Fibroblast of skin of left biceps (primary cell): ENCODE measurements at regions not wholly inside any gene's neighbourhood (a gene's known extent, or its start where the extent isn't known, plus 50 kb on each side); places are given as distances from the start of the nearest gene placed in this dataset.
"Not testable (repeated sequence)": the region's sequence is repeated elsewhere in the genome, so short reads cannot be mapped to it uniquely, and the experiment has no call there.

Source experiments
- DNase-seq, 2 experiments: peaks; one replicate each; pipeline ENCODE4 v3.0.0-alpha.2; 2013; ENCODE audit warnings: low read depth in 2 of 2

DNA sequence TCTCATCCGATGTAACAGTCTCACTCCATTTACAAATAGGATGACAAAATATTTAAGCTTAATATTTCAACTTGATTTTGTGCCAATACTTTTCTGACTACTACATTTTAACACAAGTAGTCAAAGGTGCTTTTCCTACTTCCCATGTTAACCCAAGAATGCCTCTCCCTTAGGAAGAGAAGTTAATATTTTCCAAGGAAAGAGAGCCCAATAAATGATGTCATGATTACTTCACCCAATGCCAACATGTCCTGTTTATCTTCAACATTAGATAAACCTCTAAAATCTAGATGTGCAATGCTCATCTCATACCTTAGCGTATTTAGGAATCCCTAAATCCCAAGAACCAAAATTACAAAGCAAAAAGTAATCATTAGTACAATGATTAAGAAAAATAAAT is 156.7 kb upstream of the TENT5A start:
- no peak for DNase-seq

DNA sequence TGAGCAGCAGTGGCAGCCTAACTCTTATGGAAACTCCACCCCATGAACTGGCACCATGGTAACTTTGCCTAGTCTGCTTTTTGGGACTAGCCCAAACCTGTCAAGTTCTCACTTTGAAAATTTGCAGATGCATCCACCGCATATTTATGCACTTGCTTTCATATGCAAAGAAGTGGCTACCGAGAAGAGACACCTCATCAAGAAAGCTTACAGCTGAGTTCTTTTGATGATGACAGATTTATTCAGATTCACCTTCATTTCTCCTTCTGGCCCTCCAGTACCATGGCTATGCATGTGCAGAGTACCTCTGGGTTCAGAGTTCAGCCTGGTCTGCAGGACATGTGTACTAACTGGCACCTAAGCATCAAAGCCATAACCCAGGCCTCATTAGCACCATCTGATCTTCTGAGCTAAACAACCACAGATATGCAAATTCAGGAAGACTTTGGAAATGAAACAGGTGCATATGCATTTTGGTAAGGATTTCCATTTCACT is 154.3 kb upstream of the TENT5A start:
- no peak for DNase-seq

DNA sequence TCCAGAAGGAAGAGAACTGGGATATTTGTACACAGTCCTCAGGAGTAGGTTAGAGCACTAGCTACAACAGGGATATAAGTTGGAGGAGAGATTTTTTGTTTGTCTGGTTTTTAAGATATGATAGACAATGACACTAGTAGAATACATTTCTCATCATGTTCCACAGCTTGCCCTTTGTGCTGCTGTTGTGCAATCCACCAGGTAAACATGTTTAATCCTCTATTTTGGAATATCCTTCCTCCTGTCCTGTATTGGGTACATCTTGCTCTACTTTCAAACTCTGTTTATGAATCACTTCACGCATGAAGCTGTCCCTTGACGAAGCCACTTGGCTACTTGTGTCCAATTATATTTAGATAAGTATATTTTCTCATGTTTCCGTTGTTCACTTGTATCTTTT is 153.6 kb upstream of the TENT5A start:
- no peak for DNase-seq

DNA sequence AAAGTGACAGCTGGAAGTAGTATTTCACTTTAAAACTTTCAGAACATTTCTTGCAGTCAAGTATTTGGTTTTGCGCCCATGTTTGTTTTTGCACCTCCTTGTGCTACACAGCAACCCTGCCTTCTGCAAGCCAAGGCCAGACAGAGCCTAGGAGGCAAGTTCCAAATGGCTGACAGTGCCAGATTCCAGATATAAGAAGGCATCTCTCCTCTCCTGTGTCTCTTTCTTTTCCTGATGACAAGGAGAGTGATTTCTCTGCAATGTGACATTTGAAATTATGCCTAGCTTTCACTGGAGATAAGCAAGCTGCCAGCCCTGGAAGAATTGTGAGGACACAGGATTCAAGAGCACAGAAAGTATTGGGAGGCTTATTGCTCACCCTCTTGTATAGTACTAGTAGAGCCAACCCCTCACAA is 149.1 kb upstream of the TENT5A start:
- no peak for DNase-seq

DNA sequence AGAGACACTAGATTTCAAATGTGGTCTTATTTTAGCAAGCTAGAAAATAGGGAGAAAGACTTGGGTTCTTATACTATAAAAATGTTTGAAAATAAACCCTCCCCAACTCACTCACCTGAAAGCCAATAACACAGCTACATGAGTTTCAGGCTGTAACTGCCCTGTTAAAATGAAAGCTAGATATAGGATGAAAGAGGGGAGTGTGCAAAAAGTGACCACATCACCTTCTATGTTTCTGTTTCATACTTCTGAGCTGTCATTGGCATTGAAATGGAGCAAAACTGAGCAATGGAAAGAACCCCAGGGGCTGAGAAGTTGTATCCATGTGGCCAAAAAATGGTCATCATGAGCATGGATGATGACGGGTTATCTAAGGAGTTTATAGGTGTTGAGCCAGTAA is 148.1 kb upstream of the TENT5A start:
- DNase-seq: no peak

DNA sequence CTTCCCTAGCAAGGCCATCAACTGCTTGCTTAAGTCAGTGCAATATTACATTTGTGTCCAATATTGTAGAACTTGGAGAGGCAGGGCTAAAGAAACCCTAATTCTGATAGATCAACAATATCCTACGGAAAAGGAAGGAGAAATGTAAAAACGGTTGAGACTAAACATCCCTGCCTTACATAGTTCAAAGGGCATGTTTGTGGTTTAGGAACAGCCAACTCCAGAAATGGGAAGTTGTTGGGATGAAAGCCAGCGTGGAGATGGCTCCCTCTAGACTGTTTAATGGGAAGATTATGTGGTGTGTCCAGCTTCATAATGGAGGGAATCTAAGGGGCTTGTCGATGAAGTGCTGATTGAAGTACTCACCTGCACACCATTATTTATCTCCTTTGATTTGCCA is 145.3 kb upstream of the TENT5A start:
- no peak for DNase-seq

DNA sequence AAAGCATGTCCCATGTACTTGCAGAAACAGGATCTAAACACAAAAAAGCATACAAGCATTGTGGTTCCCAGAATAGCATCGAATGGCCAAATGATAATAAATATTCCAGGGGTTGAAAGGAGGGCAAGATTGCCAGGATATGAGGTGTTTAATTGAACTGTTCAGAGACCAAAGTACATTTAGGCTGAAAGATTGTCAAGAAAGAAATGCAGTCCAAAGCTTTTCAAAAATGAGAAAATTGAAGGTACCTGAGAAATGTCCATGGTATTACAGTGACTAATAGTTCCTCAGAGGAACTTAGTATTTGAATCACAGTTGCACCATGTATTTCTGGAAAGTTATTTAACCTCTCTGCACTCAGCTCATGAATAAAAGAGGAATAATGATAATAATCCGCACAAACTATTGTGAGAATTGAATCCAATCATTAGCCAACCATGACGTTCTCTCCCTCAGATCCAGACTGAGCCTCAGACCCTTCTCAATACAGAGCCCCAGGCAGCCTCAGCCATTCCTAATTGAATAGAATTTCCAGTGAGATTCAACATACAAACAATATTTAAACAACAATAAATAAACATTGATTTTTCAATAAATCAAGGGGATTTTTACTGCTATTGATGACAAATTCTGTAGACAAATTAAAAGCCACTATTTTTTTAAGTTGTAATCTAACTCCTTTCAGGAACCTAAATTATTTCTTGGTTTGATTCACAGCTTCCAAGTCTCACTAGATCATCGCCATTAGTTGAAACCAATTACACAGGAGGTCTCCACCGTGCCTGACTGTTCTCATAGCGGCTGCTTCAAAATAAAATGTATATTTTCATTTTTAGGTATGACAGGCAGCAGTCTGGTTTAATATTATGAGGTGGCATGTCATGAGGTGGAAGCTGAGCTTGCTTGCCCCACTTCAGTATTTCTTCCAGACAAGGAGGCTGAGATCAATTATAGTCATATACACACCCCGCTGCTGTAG is 144.3 kb upstream of the TENT5A start:
- DNase-seq: no peak

DNA sequence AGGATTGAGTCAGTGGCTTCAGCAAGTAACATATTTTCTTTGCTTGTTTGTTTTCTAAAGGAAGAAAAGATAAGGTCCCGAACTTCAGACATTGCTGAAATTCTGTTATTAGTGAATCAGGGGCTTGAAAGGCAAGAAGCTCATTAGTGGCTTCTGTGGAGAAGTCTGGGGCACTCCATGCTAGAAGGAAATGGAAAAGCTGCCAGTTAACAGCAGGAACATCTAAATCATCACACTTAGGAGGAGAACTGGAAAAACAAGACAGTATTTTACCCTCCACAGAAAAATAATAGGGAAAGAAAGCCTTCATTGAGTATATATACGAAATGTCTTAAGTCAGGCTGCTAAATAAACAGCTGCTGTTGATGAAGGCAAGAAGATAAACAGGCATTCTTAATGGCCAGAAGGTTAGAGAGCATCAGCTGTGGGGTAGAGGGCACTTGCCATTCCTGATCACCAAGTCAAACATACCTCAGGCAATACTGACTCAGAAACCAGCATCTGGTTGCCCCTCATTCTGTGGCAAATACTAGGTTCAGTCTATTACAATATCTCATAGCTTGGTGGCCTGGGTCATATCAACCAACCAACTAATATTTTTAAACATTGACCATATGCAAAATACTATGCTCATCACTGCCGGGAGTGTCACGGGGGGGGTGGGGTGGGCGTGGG is 143.2 kb upstream of the TENT5A start:
- peak; percentile 75 to 77 for DNase-seq

DNA sequence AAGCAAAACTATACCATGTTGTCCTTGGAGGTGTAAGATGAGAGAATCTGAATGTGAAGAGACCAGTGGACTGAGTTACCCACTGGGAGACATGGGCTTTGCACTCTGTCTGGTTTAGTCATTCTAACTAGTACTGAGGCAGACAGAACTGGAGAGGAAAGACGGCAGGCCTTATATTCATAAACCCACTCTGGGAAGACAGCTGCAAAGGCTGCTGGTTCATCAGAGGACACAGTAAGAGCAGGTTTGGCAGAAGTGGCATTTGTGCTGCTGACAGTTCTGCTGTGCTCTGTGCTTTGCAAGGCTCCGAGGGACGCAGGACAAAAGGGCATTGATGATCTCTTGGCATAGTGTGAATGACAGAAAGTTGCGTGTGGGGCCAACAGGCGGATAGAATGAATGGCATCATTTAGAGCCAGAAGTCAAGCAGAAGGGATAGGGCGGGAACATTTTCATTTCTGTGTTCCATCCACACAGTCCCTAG is 142.3 kb upstream of the TENT5A start:
- DNase-seq: no peak

DNA sequence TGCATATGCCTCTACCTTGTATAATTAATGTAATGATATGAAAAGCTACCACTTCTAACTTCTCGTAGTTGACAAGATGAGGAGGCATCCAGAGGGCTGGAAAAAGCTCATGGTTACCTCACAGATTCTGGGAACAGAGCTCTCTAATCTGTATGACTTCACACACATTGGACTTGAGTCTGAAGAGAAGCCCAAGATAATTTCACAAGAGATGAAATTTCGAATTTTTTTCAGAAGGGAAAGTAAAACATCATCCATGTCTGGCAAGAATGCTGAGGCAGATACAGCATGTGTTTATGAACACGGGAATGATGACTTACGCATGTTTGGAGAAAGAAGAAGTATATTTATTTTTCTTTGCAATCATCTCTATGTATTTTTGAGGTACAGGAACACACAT is 141.8 kb upstream of the TENT5A start:
- no peak for DNase-seq

DNA sequence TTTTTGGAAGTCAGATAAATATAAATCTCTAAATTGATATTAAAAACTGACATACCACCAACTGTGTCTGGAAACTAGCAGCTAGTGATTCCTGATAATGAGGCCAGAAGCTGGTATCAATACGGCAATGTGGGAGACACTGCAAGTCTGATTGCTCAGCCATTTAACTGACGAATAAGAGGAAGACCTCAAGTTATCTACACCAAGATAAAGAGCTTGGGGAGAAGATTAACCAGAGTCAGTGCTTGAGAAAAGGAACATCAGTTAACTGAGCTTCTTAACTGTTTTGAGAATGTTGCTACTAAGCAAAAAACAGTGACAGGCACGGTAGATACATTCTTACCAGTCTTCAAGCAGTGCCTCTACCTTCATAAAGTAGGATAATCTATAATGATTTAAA is 140.4 kb upstream of the TENT5A start:
- DNase-seq: no peak

DNA sequence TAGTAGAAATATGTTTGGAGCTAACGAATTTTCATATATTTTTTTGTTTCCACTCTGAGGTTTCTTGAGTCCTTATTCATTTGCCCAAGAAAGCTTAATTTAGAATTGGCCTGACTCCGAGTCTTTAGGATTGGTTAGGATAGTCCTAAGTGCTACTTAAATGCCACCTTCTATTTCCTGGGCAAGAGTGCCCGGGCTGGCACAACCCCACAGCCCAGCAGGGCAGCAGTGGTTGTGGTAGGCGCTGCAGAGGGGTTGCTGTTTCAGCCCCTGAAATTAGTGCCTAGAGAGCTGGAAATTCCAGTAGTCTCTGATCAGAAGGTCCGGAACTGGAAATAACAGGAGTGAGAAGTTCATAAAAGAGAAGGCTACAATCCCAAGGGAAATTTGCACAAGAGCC is 139.4 kb upstream of the TENT5A start:
- DNase-seq: no peak

DNA sequence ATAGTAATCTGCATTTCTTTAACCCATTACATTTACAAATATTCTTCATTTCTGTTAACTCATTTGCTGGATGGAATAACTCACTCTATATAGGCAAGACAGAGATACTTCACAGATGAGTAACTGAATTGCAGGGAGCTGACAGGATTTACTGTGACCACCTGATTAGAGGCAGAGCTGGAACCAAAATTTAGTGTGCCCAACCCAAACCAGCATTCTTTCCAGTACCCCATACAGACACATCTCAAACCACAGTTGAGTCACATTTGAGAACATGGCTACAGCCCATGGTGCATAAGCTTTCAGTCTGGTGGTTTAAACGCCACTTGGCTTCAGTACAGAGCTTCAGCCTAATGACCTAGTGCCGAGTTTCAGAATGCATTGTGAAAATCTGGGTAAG is 138.4 kb upstream of the TENT5A start:
- peak; percentile 65 to 68 for DNase-seq

DNA sequence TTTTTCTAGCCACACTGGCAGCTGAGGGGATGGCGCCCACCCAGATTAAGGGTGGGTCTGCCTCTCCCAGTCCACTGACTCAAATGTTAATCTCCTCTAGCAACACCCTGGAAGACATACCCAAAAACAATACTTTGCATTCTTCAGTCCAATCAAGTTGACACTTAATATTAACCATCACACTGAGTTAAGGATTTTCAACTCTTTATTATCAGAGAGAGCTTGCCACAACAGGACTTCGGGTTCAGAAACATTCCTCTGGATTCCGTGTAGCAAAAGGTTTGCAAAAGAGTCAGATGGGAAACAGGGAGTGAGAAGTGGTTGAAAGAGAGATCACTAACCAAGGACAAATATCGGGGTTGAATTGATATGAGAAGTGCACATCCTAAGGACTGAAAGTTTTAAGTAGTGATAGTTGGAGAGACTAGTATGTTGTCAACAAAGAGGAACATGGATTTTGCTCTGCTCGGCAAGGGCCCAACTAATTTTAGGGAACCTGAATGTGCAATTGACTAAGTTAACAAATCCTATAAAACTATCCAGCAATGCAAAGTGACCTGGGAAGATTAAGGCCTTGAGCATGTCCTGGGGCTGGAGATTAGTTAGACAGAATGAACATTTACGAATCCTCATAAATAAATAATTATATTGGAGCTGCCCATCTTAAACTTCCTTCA is 137.0 kb upstream of the TENT5A start:
- no peak for DNase-seq

DNA sequence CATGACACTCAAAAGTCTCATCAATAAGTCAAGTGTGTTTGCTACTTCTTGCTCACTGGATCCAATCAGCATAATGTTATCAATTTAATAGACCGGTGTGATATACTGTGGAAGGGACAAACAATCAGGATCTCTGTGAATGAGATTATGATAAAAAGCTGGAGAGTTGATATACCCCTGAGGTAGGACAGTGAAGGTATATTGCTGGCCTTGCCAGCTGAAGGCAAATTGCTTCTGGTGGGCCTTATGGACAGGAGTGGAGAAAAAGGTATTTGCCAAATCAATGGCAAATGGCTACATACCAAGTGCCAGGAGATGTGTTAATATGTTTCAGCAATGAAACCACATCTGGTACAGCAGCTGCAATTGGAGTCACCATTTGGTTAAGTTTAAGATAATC is 134.4 kb upstream of the TENT5A start:
- DNase-seq: not testable (repeated sequence)

DNA sequence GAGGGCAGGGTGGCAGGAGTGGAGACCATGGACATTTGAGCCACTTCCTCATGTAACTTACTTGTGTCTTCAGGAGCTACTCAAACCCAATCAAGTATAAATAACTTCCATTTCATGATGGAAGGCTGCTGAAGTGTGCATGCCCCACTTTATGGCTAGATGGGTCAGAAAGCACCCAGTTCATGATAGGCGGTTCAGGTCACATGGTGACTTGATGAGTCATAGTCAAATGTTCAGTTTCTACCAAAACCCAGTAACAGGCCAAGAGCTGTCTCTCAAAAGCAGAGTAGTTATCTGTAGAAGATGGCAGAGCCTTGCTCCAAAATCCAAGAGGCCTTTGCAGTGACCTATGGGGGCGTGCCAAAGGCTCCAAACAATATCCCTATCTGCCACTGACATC is 133.7 kb upstream of the TENT5A start:
- no peak for DNase-seq

DNA sequence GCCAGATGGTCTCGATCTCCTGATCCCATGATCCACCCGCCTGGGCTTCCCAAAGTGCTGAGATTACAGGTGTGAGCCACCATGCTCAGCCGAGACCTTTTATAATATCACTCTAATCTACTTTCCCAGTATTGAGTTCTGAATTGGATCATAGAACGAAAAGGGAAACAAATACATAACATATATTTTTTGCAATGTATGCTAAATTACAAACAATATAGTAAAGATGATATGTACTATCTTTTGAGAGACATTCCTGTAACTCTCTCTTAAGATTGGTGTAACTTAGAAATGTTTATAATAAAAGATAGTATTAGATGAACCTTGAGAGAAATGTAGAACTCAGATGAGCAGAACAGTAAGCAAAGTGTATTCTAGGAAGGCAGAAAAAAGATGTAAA is 129.2 kb upstream of the TENT5A start:
- no peak for DNase-seq

DNA sequence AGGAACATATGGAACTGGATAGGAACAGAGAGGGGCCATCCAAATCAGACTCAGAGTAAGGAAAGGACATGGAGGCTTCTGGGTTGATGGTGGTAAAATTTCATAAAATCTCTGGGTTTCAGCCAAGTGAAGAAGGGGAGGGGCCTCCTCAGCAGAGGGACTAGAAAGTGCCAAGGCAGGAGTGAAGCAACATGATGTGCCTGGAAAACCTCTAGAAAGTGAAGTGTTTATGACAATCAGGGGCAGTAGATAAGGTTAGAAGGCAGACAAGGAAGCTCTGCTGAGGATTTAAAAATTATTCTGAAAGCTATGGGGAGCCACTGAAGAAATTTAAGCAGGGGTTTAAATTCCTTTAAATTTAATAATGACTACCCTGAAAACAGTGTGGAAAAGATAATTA is 126.0 kb upstream of the TENT5A start:
- DNase-seq: no peak

DNA sequence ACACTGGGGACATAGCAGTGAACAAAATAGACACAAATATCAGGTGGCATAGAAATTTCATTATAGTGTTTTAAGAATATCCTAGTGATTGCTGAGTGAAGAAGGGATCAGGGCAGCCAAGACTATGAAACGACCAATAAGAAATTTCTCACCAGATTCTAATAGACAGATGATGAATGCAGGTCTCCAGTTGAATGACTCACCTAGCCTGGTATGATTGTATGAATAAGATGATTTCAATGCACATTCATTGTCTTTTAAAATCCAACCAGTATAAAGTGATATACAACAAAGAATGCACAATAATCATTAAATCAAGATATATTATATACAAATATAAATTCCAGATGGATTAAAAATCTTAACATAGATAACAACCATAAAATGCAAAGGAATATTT is 124.5 kb upstream of the TENT5A start:
- no peak for DNase-seq

DNA sequence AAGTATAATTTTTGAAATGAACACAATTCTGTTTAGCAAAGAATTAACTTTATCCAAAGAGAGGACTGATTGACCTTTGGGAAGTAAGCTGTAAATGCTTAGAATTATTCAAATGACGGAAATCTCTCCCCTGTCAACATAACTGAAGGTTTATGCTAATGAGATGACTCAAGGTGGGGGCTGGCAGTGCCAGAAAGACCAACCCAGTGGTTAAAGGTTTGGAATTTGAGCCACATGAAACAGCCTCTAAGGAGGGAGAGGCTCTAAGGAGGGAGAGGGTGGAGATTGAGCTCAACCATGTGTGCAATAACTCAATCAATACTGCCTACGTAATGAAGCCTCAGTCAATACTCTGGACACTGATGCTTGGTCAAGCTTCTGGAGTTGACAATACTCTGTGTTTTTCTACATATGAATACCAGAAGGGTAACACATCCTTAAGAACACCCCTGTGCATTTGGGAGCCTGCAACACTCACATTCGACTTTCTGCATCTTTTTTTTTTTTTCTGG is 123.4 kb upstream of the TENT5A start:
- no peak for DNase-seq

DNA sequence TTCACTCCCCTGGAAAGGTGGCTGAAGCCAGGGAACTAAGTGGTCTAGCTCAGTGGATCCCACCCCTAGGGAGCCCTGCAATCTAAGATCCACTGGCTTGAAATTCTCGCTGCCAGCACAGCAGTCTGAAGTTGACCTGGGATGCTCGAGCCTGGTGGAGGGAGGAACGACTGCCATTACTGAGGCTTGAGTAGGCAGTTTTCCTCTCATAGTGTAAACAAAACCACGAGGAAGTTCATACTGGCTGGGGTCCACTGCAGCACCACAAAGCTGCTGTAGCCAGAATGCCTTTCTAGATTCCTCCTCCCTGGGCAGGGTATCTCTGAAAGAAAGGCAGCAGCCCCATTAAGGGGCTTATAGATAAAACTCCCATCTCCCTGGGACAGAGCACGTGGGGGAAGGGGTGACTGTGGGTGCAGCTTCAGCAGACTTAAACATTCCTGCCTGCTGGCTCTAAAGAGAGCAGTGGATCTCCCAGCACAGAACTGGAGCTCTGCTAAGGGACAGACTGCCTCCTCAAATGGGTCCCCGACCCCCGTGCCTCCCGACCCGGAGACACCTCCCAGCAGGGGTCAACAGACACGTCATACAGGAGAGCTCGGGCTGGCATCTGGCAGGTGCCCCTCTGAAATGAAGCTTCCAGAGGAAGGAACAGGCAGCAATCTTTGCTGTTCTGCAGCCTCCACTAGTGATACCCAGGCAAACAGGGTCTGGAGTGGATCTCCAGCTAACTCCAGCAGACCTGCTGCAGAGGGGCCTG is 117.4 kb upstream of the TENT5A start:
- not testable (repeated sequence) for DNase-seq
